ENCODE measurements at regions not wholly inside any gene's neighbourhood (a gene's known extent, or its start where the extent isn't known, plus 50 kb on each side); places are given as distances from the start of the nearest gene placed in this dataset.

DNA sequence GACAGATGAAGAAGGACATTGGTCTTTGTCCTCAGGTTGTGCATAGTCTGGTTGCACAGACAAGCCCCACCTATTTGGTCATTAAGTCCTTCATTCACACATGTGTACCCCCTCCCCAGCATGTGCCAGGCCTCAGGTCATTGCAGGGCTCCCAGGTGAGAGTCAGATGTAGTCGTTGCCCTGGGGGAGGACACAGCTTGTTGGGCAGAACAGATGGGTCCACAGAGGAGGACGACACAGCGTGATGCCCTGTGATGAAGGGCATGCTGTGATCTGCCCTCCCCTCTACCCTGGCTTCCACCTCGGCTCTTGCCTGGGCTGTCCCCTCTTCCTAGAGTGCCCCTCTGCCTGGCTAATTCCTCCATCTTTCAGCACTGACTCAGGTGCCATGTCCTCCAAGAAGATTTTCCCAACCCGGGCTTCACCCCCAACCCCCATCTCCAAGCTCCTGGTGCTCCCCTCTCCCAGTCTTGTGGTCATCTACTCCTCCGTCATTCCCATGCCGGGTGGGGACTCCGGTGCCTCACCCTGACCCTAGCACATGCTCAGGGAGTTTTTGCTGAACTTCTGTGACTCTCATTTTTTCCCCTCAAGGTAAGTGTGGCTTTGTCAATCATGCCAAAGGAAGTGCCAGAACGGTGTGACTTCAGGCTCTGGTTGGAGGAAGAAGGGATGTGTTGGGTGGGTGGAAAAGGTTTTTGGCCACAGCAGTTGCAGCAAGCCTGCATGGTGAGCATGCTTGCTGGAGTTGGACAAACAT lies 220.5 kb downstream of the FOXD2 start:
- TF ChIP-seq, protein P1, sequence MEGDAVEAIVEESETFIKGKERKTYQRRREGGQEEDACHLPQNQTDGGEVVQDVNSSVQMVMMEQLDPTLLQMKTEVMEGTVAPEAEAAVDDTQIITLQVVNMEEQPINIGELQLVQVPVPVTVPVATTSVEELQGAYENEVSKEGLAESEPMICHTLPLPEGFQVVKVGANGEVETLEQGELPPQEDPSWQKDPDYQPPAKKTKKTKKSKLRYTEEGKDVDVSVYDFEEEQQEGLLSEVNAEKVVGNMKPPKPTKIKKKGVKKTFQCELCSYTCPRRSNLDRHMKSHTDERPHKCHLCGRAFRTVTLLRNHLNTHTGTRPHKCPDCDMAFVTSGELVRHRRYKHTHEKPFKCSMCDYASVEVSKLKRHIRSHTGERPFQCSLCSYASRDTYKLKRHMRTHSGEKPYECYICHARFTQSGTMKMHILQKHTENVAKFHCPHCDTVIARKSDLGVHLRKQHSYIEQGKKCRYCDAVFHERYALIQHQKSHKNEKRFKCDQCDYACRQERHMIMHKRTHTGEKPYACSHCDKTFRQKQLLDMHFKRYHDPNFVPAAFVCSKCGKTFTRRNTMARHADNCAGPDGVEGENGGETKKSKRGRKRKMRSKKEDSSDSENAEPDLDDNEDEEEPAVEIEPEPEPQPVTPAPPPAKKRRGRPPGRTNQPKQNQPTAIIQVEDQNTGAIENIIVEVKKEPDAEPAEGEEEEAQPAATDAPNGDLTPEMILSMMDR (IDR thresholded peaks at IDR 0.05; ENCODE audit: low read length): no peak
- no peak for TF ChIP-seq EZH2 (IDR thresholded peaks at IDR 0.05; ENCODE audit: borderline replicate concordance, low read length)

Measured in OCI-LY1 (cell line).